Spleen (tissue), 7 donors: ENCODE measurements at regions not wholly inside any gene's neighbourhood (a gene's known extent, or its start where the extent isn't known, plus 50 kb on each side); places are given as distances from the start of the nearest gene placed in this dataset.

Source experiments
- CTCF ChIP-seq, 11 experiments: fragments of 200-600 bp in 7 of 11; fragments of 450-650 bp in 4 of 11; sonication (generic) in 4 of 11; IDR thresholded peaks in 8 of 11; conservative IDR thresholded peaks in 3 of 11; 1 replicate in 7 of 11; 2 replicates in 4 of 11; pipeline versions ENCODE4 v1.4.0 to v1.8.0; 2016 to 2021; ENCODE audit warnings: antibody characterized with exemption in 11 of 11, inconsistent platforms in 4 of 11, mild to moderate bottlenecking in 1 of 11
- POLR2A ChIP-seq, 3 donors: fragments of 450-650 bp; IDR thresholded peaks; one replicate each; pipeline ENCODE4 v1.5.1; 2017; ENCODE audit warnings: antibody characterized with exemption in 3 of 3, mild to moderate bottlenecking in 1 of 3
- POLR2AphosphoS5 ChIP-seq, 3 donors: sonication (generic); formaldehyde crosslinking; IDR thresholded peaks; one replicate each; pipeline ENCODE4 v1.5.1; 2017; ENCODE audit warnings: antibody characterized with exemption in 3 of 3
- donor health status: DM: no; HTN: no; CAD: no; lungs with moderate emphysema.
- donor health status: DM: no; HTN: no; CAD: no.
- donor health status: DM: no; HTN: no; CAD: no.

GRCh38 chr2:66885775-66886383 lies 451.0 kb downstream of the MEIS1 start:
- TF ChIP-seq CTCF (IDR thresholded peaks at IDR 0.05 in 8 of 11, conservative IDR thresholded peaks at IDR 0.05 in 3 of 11) = no peak
- no peak for TF ChIP-seq POLR2A (IDR thresholded peaks at IDR 0.05)
- TF ChIP-seq POLR2AphosphoS5 (IDR thresholded peaks at IDR 0.05) = no peak
